SK-N-SH (cell line): ENCODE measurements at regions not wholly inside any gene's neighbourhood (a gene's known extent, or its start where the extent isn't known, plus 50 kb on each side); places are given as distances from the start of the nearest gene placed in this dataset.
A peak's percentile ranks its signal among the peaks of the same experiment; 100 is the strongest.

ENCODE experiments used
- CTCF ChIA-PET: fragments of 300-600, 350-600 bp; formaldehyde crosslinking; extraction: SDS; loops from one replicate; lab custom pipeline; 2021; lab: Yijun Ruan, JAX
- POLR2A ChIA-PET: fragments of 350-600 bp; sonication (Branson Sonifier 250); formaldehyde crosslinking; extraction: SDS; loops from one replicate; lab custom pipeline; 2020; ENCODE audit warnings: antibody characterized with exemption, inconsistent platforms; lab: Yijun Ruan, JAX
- DNase-seq: peaks from one replicate; pipeline ENCODE4 v3.0.0; 2012
- H2AFZ ChIP-seq: fragments of 200-600 bp; sonication (generic); 2 replicates; pipeline ENCODE4 v1.8.1; 2016; ENCODE audit warnings: antibody characterized with exemption, mild to moderate bottlenecking, low read depth
- H3F3A ChIP-seq: fragments of 200-600 bp; sonication (generic); replicated peaks from 2 replicates; pipeline ENCODE3; 2016; ENCODE audit warnings: antibody characterized with exemption, mild to moderate bottlenecking; ENCODE audit not compliant: insufficient read depth
- H3K27ac ChIP-seq, 2 experiments: fragments of 200-500 bp in 1 of 2; fragments of 200-600 bp in 1 of 2; sonication (Bioruptor generic) in 1 of 2; sonication (generic), shearing (Covaris generic) in 1 of 2; 2 replicates each; pipeline versions ENCODE4 v1.5.1 to v1.6.1; 2014 to 2016; ENCODE audit warnings: low read depth in 2 of 2, inconsistent platforms in 1 of 2, low read length in 1 of 2, mild to moderate bottlenecking in 1 of 2, mixed read lengths in 1 of 2
- H3K27me3 ChIP-seq: fragments of 200-600 bp; sonication (generic), shearing (Covaris generic); 2 replicates; pipeline ENCODE4 v1.6.1; 2016; ENCODE audit warnings: mixed run types; ENCODE audit not compliant: insufficient read depth
- H3K36me3 ChIP-seq, 2 experiments: fragments of 200-500 bp in 1 of 2; fragments of 200-600 bp in 1 of 2; sonication (Bioruptor generic) in 1 of 2; sonication (generic) in 1 of 2; replicated peaks in 1 of 2; 2 replicates each; pipeline versions ENCODE3 to v1.5.1; 2014 to 2016; ENCODE audit warnings: low read length in 1 of 2, mild to moderate bottlenecking in 1 of 2; ENCODE audit not compliant: insufficient read depth in 2 of 2, control insufficient read depth in 1 of 2
- H3K4me1 ChIP-seq, 2 experiments: fragments of 200-500 bp in 1 of 2; fragments of 200-600 bp in 1 of 2; sonication (Bioruptor generic) in 1 of 2; sonication (generic), shearing (Covaris generic) in 1 of 2; 2 replicates each; pipeline versions ENCODE4 v1.5.1 to v1.6.1; 2014 to 2016; ENCODE audit warnings: low read depth in 1 of 2, low read length in 1 of 2, mixed run types in 1 of 2; ENCODE audit not compliant: insufficient read depth in 2 of 2, control insufficient read depth in 1 of 2
- H3K4me2 ChIP-seq: fragments of 200-600 bp; sonication (generic), shearing (Covaris generic); 2 replicates; pipeline ENCODE4 v1.6.1; 2017; ENCODE audit warnings: mixed run types
- H3K4me3 ChIP-seq, 2 experiments: fragments of 200-500 bp in 1 of 2; fragments of 200-600 bp in 1 of 2; sonication (Bioruptor generic) in 1 of 2; sonication (generic), shearing (Covaris generic) in 1 of 2; 2 replicates each; pipeline versions ENCODE4 v1.5.1 to v1.8.1; 2014 to 2016; ENCODE audit warnings: low read depth in 2 of 2, inconsistent platforms in 1 of 2, low read length in 1 of 2, mild to moderate bottlenecking in 1 of 2, mixed read lengths in 1 of 2, moderate library complexity in 1 of 2
- H3K79me2 ChIP-seq: fragments of 200-600 bp; sonication (generic); 2 replicates; pipeline ENCODE4 v1.8.1; 2017; ENCODE audit warnings: mild to moderate bottlenecking; ENCODE audit not compliant: insufficient read depth
- H3K9ac ChIP-seq: fragments of 200-600 bp; sonication (generic); 2 replicates; pipeline ENCODE4 v1.6.1; 2017; ENCODE audit warnings: mixed run types
- H3K9me2 ChIP-seq: fragments of 200-600 bp; sonication (generic); 2 replicates; pipeline ENCODE4 v1.6.1; 2017; ENCODE audit warnings: mixed run types
- H3K9me3 ChIP-seq: fragments of 200-600 bp; sonication (generic); 2 replicates; pipeline ENCODE4 v1.6.1; 2017; ENCODE audit warnings: mixed run types, mild to moderate bottlenecking, moderate library complexity
- H4K20me1 ChIP-seq: fragments of 200-600 bp; sonication (generic); 2 replicates; pipeline ENCODE4 v1.6.1; 2017; ENCODE audit warnings: mild to moderate bottlenecking, mixed run types; ENCODE audit not compliant: insufficient read depth
- EP300 ChIP-seq, 2 experiments: IDR thresholded peaks; 2 replicates each; pipeline versions ENCODE4 v1.4.0 to v1.6.1; 2012; ENCODE audit warnings: borderline replicate concordance in 1 of 2, low read depth in 1 of 2, low read length in 1 of 2
- GATA2 ChIP-seq: sonication (generic); formaldehyde crosslinking; IDR thresholded peaks from 2 replicates; pipeline ENCODE4 v1.5.0; 2020; ENCODE audit warnings: mild to moderate bottlenecking, missing genetic modification reagents
- MEF2A ChIP-seq: IDR thresholded peaks from 2 replicates; pipeline ENCODE4 v1.4.0; 2012; ENCODE audit warnings: low read depth, borderline replicate concordance
- MXI1 ChIP-seq: IDR thresholded peaks from 2 replicates; pipeline ENCODE4 v1.6.1; 2012; ENCODE audit warnings: mild to moderate bottlenecking, low read depth, low read length, improper control_type of control experiment
- POLR2AphosphoS5 ChIP-seq: IDR thresholded peaks from 2 replicates; pipeline ENCODE4 v1.6.1; 2012; ENCODE audit warnings: low read depth, low read length
- RAD21 ChIP-seq: IDR thresholded peaks from 2 replicates; pipeline ENCODE4 v1.6.1; 2012; ENCODE audit warnings: mild to moderate bottlenecking, low read length
- REST ChIP-seq: IDR thresholded peaks from 2 replicates; pipeline ENCODE4 v1.6.1; 2012; ENCODE audit warnings: mild to moderate bottlenecking, low read depth, low read length, moderate library complexity
- ZBTB33 ChIP-seq: IDR thresholded peaks from 2 replicates; pipeline ENCODE4 v1.4.0; 2012; ENCODE audit warnings: low read depth, borderline replicate concordance
- WGBS: methylation state at CpG from one replicate; pipeline ENCODE4 v1.1.6; 2017; ENCODE audit warnings: low lambda C conversion rate; 5-methylcytosine and 5-hydroxymethylcytosine counted together

GRCh38 chr15:62835762-62836161 lies 206.8 kb upstream of the TPM1 start (continued):
- TF ChIP-seq ZBTB33 = no peak

- Histone ChIP-seq H3K79me2 (no peaks in the 10 kb centered on the region), H3F3A (peaks cover 30% of the 10 kb centered on the region), H4K20me1 (no peaks in the 10 kb centered on the region), H3K4me2 (peak overlapping the region; percentile 45; the same call in 1 of the 2 replicates), H3K4me3 (no peak overlapping the region), H3K27me3 (no peaks in the 10 kb centered on the region), H3K9me3 (no peaks in the 10 kb centered on the region), H3K4me1 (peaks cover 0 to 25% of the 10 kb centered on the region in 2 experiments; a peak in 3 of 4 replicates), H3K9me2 (no peaks in the 10 kb centered on the region), H2AFZ (no peak overlapping the region), H3K9ac (peak overlapping the region; percentile 18; the same call in 1 of the 2 replicates), H3K27ac (peak overlapping the region in 1 of 2 experiments; percentile 68; a peak in 2 of 4 replicates), H3K36me3 (peaks cover 43 to 70% of the 10 kb centered on the region in 2 experiments)
- ChIA-PET POLR2A (no interaction called here), CTCF (interaction anchor here (1.0 to 2.4 kb wide), 2 partner anchors 51 to 58 kb away, joined by 3 to 8 read pairs; no protein-coding TSS in a partner anchor)
- no peak for TF ChIP-seq POLR2AphosphoS5
- no peak for TF ChIP-seq RAD21
- TF ChIP-seq GATA2 (CRISPR knock-in tag) = no peak
- TF ChIP-seq REST = no peak
- no peak for TF ChIP-seq MEF2A
- TF ChIP-seq MXI1 = no peak
- TF ChIP-seq EP300 (IDR thresholded peaks at IDR 0.05; ENCODE audit: borderline replicate concordance in 1 of 2, low read depth in 1 of 2, low read length in 1 of 2) = no peak
- WGBS = 92% methylated on average over 22 of the region's 22 CpGs
- DNase-seq = no peak
Observed at GRCh38 chr15:62840526-62841268, 201.8 kb upstream of the TPM1 start.
